Progenitor cell of endocrine pancreas (in vitro differentiated cells): ENCODE measurements at regions not wholly inside any gene's neighbourhood (a gene's known extent, or its start where the extent isn't known, plus 50 kb on each side); places are given as distances from the start of the nearest gene placed in this dataset.

Experiments
- DNase-seq: peaks from one replicate; pipeline ENCODE4 v3.0.0; 2021; ENCODE audit warnings: low spot score; ENCODE audit not compliant: unreplicated experiment
- H3K27ac Mint-ChIP-seq: 2 replicates; pipeline ENCODE4 v1.8.0; 2021; ENCODE audit warnings: mild to moderate bottlenecking, moderate library complexity, mixed read lengths
- H3K27me3 Mint-ChIP-seq: 2 replicates; pipeline ENCODE4 v1.8.0; 2021; ENCODE audit warnings: mixed read lengths
- H3K36me3 Mint-ChIP-seq: 2 replicates; pipeline ENCODE4 v1.8.0; 2022; ENCODE audit warnings: mixed read lengths; ENCODE audit not compliant: insufficient read depth
- H3K4me1 Mint-ChIP-seq: 2 replicates; pipeline ENCODE4 v1.8.0; 2021; ENCODE audit warnings: low read depth, mixed read lengths
- H3K4me3 Mint-ChIP-seq: 2 replicates; pipeline ENCODE4 v1.8.0; 2021; ENCODE audit warnings: low read depth, mild to moderate bottlenecking, moderate library complexity, mixed read lengths
- H3K9me3 Mint-ChIP-seq: 2 replicates; pipeline ENCODE4 v1.8.0; 2021; ENCODE audit warnings: low read depth, mixed read lengths
- CTCF ChIP-seq: fragments of 200-600 bp; sonication (generic); IDR thresholded peaks from one replicate; pipeline ENCODE4 v1.5.0; 2021; ENCODE audit warnings: antibody characterized with exemption, mild to moderate bottlenecking; ENCODE audit not compliant: unreplicated experiment

GRCh38 chr1:5744911-5745799, 247.1 kb downstream of the NPHP4 start:
- Mint-ChIP-seq H3K27me3 (peaks cover 36% of the 10 kb centered on the region), H3K4me3 (no peak overlapping the region), H3K4me1 (no peaks in the 10 kb centered on the region), H3K9me3 (no peaks in the 10 kb centered on the region), H3K36me3 (no peaks in the 10 kb centered on the region), H3K27ac (no peak overlapping the region)
- TF ChIP-seq CTCF = no peak
- DNase-seq = no peak

GRCh38 chr1:5744341-5744740, 247.9 kb downstream of the NPHP4 start:
- DNase-seq = no peak
- H3K36me3 Mint-ChIP-seq = no peaks in the 10 kb centered on the region
- TF ChIP-seq CTCF = no peak
- H3K9me3 Mint-ChIP-seq = no peaks in the 10 kb centered on the region
- H3K4me1 Mint-ChIP-seq = no peaks in the 10 kb centered on the region
- H3K27ac Mint-ChIP-seq = no peak overlapping the region
- peaks cover 31% of the 10 kb centered on the region for H3K27me3 Mint-ChIP-seq
- H3K4me3 Mint-ChIP-seq = no peak overlapping the region

- Mint-ChIP-seq H3K27me3 (peaks cover 28% of the 10 kb centered on the region), H3K4me1 (no peaks in the 10 kb centered on the region), H3K36me3 (no peaks in the 10 kb centered on the region), H3K4me3 (no peak overlapping the region), H3K9me3 (no peaks in the 10 kb centered on the region), H3K27ac (no peak overlapping the region)
- TF ChIP-seq CTCF = no peak
- DNase-seq = no peak
Measured at GRCh38 chr1:5743435-5744095, 248.7 kb downstream of the NPHP4 start.

- no peak overlapping the region for H3K4me3 Mint-ChIP-seq
- no peak for DNase-seq
- H3K9me3 Mint-ChIP-seq = no peaks in the 10 kb centered on the region
- H3K36me3 Mint-ChIP-seq = no peaks in the 10 kb centered on the region
- no peak for TF ChIP-seq CTCF
- H3K27me3 Mint-ChIP-seq = peaks cover 22% of the 10 kb centered on the region
- H3K27ac Mint-ChIP-seq = no peak overlapping the region
- no peaks in the 10 kb centered on the region for H3K4me1 Mint-ChIP-seq
Measured at GRCh38 chr1:5742801-5743200, 249.4 kb downstream of the NPHP4 start.

- no peaks in the 10 kb centered on the region for H3K4me1 Mint-ChIP-seq
- no peak for DNase-seq
Measured at GRCh38 chr1:5742032-5742431, 250.2 kb downstream of the NPHP4 start.

More at GRCh38 chr1:5742032-5742431, 250.2 kb downstream of the NPHP4 start:
- Mint-ChIP-seq H3K9me3 (no peaks in the 10 kb centered on the region), H3K36me3 (no peaks in the 10 kb centered on the region), H3K4me3 (no peak overlapping the region), H3K27me3 (peaks cover 21% of the 10 kb centered on the region), H3K27ac (no peak overlapping the region)
- no peak for TF ChIP-seq CTCF
